Pancreas (tissue), 10 donors: ENCODE measurements at regions not wholly inside any gene's neighbourhood (a gene's known extent, or its start where the extent isn't known, plus 50 kb on each side); places are given as distances from the start of the nearest gene placed in this dataset.

Experiments
- ATAC-seq, 4 donors: fragments of 200-7000 bp; cut with Tn5 transposase; one replicate each; pipeline versions ENCODE4 v1.8.0 to v1.9.1; 2020; ENCODE audit warnings: mild to moderate bottlenecking in 4 of 4, moderate library complexity in 4 of 4
- DNase-seq, 6 donors: peaks; one replicate each; pipeline ENCODE4 v3.0.0-alpha.2; 2020
- FAIRE-seq: peaks from 2 replicates; lab custom pipeline; 2012; peaks lifted over from hg19 to GRCh38; lab: Jason Lieb, UNC
- H3K27ac ChIP-seq, 4 donors: fragments of 200-600 bp; sonication (generic); 1 replicate in 3 of 4; 2 replicates in 1 of 4; pipeline versions ENCODE4 v1.5.0 to v1.8.0; 2020
- H3K27me3 ChIP-seq, 4 donors: fragments of 200-600 bp; one replicate each; pipeline ENCODE4 v1.8.0; 2021
- H3K36me3 ChIP-seq, 3 donors: fragments of 200-600 bp; sonication (generic) in 1 of 3; one replicate each; pipeline versions ENCODE4 v1.5.0 to v1.8.0; 2020 to 2021
- H3K4me1 ChIP-seq, 3 donors: fragments of 200-600 bp; one replicate each; pipeline ENCODE4 v1.8.0; 2021
- H3K4me3 ChIP-seq, 4 donors: fragments of 200-600 bp; sonication (generic) in 2 of 4; one replicate each; pipeline versions ENCODE4 v1.5.0 to v1.8.0; 2020 to 2021
- H3K9me3 ChIP-seq, 4 donors: fragments of 200-600 bp; one replicate each; pipeline ENCODE4 v1.8.0; 2021
- CTCF ChIP-seq, 4 donors: fragments of 200-600 bp; sonication (generic) in 3 of 4; IDR thresholded peaks; one replicate each; pipeline versions ENCODE4 v1.5.0 to v1.8.0; 2021; ENCODE audit warnings: antibody characterized with exemption in 4 of 4
- WGBS, 2 donors: extraction: QIAGEN DNeasy Blood & Tissue Kit; methylation state at CpG; one replicate each; pipeline ENCODE4 v1.1.7; 2013; 5-methylcytosine and 5-hydroxymethylcytosine counted together
- intact Hi-C, 3 donors: fragments of 100-400 bp; cut with DNase I; formaldehyde crosslinking; loops; one replicate each; pipeline versions ENCODE4 v1.11.1 to v1.14.2; 2022
- donor health status: healthy with polysubstance abuse.
- donor health status: DM: no; HTN: no; CAD: no; lungs with moderate emphysema.
- donor health status: DM: no; HTN: no; CAD: no.
- donor health status: control.
- donor health status: control.
- donor health status: Bipolar disorder and iron deficiency.
- donor health status: DM: yes; HTN: yes; CAD: no.
- donor health status: DM: no; HTN: no; CAD: no.
- donor health status: DM: no; HTN: no; CAD: no.
- donor health status: DM: yes; HTN: yes; CAD: no.

GRCh38 chr15:26455828-26456227, 317.0 kb downstream of the GABRB3 start:
- H3K9me3 ChIP-seq: no peaks in the 10 kb centered on the region

GRCh38 chr15:26453914-26454313, 319.0 kb downstream of the GABRB3 start:
- no peak for DNase-seq
- no peak for TF ChIP-seq CTCF (IDR thresholded peaks at IDR 0.05)
- no peak for FAIRE-seq

More at GRCh38 chr15:26455828-26456227, 317.0 kb downstream of the GABRB3 start:
- ATAC-seq (no peak), FAIRE-seq (no peak), DNase-seq (no peak)
- intact Hi-C loops: no loop called here
- no peak overlapping the region for H3K4me3 ChIP-seq
- H3K4me1 ChIP-seq: no peaks in the 10 kb centered on the region
- no peaks in the 10 kb centered on the region for H3K27me3 ChIP-seq
- H3K36me3 ChIP-seq: no peaks in the 10 kb centered on the region
- WGBS, 2 donors: 21 to 35% methylated on average over 2 of the region's 2 CpGs
- no peak for TF ChIP-seq CTCF (IDR thresholded peaks at IDR 0.05)
- no peak overlapping the region for H3K27ac ChIP-seq

GRCh38 chr15:26451995-26452394, 320.9 kb downstream of the GABRB3 start:
- WGBS, 2 donors: 44 to 49% methylated on average over 6 of the region's 6 CpGs
- H3K9me3 ChIP-seq: no peaks in the 10 kb centered on the region
- FAIRE-seq: no peak
- H3K27me3 ChIP-seq: no peaks in the 10 kb centered on the region
- no peak for ATAC-seq
- H3K27ac ChIP-seq: no peak overlapping the region
- no peak overlapping the region for H3K4me3 ChIP-seq
- no peak for TF ChIP-seq CTCF (IDR thresholded peaks at IDR 0.05)
- no peaks in the 10 kb centered on the region for H3K36me3 ChIP-seq
- H3K4me1 ChIP-seq: no peaks in the 10 kb centered on the region
- no peak for DNase-seq
- intact Hi-C loops: no loop called here

More at GRCh38 chr15:26453914-26454313, 319.0 kb downstream of the GABRB3 start:
- no peaks in the 10 kb centered on the region for H3K4me1 ChIP-seq
- 28 to 35% methylated on average over 2 of the region's 2 CpGs for WGBS, 2 donors
- no peaks in the 10 kb centered on the region for H3K9me3 ChIP-seq
- no peak overlapping the region for H3K4me3 ChIP-seq
- intact Hi-C loops: no loop called here
- no peak overlapping the region for H3K27ac ChIP-seq
- H3K27me3 ChIP-seq: no peaks in the 10 kb centered on the region
- no peaks in the 10 kb centered on the region for H3K36me3 ChIP-seq
- no peak for ATAC-seq

- FAIRE-seq (no peak), ATAC-seq (no peak), DNase-seq (no peak)
- H3K4me1 ChIP-seq: no peaks in the 10 kb centered on the region
- H3K36me3 ChIP-seq: no peaks in the 10 kb centered on the region
- H3K9me3 ChIP-seq: no peaks in the 10 kb centered on the region
- no peak overlapping the region for H3K27ac ChIP-seq
- no peaks in the 10 kb centered on the region for H3K27me3 ChIP-seq
- TF ChIP-seq CTCF (IDR thresholded peaks at IDR 0.05): no peak
- no peak overlapping the region for H3K4me3 ChIP-seq
- intact Hi-C loops: no loop called here
- 46 to 47% methylated on average over 7 of the region's 7 CpGs for WGBS, 2 donors
Measured at GRCh38 chr15:26449291-26449690, 323.6 kb downstream of the GABRB3 start.

GRCh38 chr15:26443321-26443720, 329.5 kb downstream of the GABRB3 start:
- DNase-seq: no peak
- Histone ChIP-seq H3K4me1 (no peaks in the 10 kb centered on the region), H3K27me3 (no peaks in the 10 kb centered on the region), H3K36me3 (no peaks in the 10 kb centered on the region), H3K27ac (no peak overlapping the region), H3K4me3 (no peak overlapping the region), H3K9me3 (no peaks in the 10 kb centered on the region)
- FAIRE-seq: no peak
- 66 to 81% methylated on average over 4 of the region's 4 CpGs for WGBS, 2 donors
- no peak for TF ChIP-seq CTCF (IDR thresholded peaks at IDR 0.05)
- no peak for ATAC-seq
- intact Hi-C loops: no loop called here
